HG02970 (cell line): ENCODE measurements at regions not wholly inside any gene's neighbourhood (a gene's known extent, or its start where the extent isn't known, plus 50 kb on each side); places are given as distances from the start of the nearest gene placed in this dataset.
"Not testable (repeated sequence)": the region's sequence is repeated elsewhere in the genome, so short reads cannot be mapped to it uniquely, and the experiment has no call there.

Source experiments
- ATAC-seq: cut with Tn5 transposase; IDR thresholded peaks from one replicate; pipeline ENCODE4 v1.9.1; 2021; ENCODE audit warnings: mild to moderate bottlenecking, moderate library complexity, moderate number of reproducible peaks; ENCODE audit not compliant: unreplicated experiment, low FRiP score

DNA sequence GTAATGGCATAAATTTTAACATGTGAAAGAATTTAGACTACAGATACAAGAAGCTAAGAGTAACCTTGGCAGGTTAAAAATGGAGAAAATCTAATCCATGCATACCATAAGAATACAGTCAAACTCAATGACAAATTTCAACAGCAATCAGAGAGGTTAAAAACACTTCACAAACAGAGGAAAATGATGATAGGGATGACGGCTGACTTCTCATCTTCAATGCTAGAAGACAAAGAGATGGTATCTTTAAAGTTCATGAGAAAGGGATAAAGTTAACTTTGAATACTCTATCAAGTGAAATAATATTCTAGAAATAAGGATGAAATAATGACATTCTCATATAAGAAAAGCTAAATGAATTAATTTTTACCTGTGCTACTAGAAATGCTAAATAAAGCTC, 1130.2 kb upstream of the MIR17HG start:
- ATAC-seq: no peak

DNA sequence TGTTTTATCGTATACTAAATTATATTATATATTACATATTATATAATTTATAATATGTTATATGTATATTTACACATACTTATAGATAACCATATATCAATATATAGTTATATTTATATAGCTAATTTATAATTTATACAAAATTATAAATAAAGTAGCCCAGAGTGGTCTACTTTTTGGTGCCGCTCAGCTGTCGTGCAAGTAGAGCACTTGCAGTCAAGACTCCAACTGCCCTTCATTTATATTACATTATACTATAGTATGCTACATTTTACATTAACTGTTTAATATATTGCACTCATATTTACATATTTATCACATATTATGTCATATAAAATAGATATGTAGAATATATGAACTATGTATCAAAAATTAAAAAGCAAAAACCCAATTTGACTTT, 1124.7 kb upstream of the MIR17HG start:
- no peak for ATAC-seq

DNA sequence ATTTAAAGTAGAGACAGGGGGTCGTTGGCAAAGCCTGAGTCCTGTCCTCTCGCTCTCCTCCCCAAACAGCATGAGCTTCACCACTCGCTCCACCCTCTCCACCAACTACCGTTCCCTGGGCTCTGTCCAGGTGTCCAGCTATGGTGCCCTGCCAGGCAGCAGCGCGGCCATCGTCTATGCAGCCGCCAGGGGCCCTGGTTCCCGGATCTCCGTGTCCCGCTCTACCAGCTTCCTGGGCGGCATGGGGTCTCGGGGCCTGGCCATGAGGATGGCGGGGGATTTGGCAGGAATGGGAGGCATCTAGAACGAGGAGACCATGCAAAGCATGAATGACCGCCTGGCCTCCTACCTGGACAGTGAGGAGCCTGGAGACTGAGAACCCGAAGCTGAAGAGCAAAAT, 1117.2 kb upstream of the MIR17HG start:
- no peak for ATAC-seq

DNA sequence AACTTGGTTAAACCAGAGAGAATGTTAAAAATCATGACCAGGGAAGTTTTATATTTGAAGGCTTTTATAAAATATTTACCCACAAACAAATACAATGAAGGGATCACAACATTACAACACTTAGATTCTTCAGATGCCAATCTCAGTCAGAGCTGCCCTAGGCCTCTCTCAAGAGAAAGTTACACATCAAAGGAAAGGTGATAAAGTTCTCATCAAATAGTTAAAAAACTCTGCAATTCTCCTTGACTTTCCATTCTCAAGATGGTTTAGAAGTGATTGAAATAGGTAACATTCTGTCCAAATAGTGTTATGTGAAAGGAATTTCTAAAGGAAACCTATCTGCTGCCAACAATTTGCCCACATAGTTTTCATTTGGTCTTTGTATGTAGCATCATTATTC, 1115.2 kb upstream of the MIR17HG start:
- ATAC-seq: no peak

DNA sequence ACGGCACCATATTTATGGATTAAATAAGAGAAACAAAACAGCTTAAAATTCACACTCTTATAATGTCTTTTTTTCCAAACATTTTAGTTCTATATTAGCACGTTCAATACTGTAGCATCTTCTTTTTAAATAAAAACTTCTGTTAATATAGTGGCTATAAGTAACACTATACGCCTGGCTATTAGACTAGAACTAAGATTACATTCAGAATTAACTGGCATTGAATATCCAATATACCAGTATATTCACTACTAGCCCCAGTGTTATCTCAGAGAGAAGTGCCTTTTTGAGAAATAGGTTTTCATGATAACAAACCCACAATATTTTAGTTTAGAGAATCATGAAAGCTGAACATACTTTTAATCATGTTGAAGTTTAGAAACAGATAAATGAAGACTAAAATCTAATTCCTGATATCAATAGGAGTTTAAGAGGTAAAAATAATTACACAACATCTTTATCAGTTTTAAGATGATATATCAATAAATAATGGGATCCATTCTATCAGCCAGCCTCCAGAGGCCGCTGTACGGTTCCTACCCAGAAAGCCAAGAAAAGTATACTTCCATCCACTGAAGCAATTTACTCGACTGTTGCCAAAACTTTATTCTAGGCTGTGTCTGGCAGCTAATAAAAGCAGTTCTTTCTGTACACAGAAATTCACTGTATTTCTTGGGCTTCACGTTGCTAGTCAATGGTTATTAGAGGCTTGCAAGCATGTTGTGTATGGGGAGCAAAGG, 1113.4 kb upstream of the MIR17HG start:
- ATAC-seq: no peak

DNA sequence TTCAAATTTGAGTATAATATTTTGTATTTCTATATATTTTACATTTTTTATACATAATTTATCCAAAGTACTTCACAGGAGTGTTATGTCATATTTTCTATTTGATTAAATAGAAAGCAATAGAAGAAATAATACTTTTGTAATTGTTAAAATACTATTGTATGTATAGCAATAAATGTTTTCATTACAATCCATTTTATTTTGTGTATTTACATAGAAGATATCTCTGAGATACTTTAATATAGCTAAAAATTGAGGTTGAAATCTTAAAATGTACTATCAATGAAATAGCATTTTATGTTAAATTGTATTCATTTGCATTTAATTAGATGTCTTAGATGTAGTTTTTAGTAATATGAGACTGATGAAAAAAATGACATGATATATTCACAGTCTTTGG, 1109.6 kb upstream of the MIR17HG start:
- no peak for ATAC-seq

DNA sequence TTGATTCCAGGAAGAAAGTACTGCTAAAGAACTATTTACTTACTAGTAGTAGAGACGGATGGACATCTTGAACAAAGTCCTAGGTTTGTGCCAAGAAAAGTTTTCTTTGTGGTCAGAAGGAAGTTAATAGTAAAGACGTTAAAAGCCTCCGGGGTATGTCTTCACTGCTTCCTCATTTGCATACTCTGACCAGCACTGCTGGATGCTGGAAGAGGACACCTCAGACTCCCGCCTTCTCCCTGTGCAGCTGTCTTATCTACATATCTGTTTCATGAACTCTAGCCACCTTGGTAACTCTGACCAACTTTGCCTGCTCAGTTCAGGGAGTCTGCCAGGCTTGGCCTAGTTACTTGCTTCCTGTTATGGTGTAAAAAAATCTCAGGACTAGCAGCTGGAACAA, 1109.1 kb upstream of the MIR17HG start:
- no peak for ATAC-seq

DNA sequence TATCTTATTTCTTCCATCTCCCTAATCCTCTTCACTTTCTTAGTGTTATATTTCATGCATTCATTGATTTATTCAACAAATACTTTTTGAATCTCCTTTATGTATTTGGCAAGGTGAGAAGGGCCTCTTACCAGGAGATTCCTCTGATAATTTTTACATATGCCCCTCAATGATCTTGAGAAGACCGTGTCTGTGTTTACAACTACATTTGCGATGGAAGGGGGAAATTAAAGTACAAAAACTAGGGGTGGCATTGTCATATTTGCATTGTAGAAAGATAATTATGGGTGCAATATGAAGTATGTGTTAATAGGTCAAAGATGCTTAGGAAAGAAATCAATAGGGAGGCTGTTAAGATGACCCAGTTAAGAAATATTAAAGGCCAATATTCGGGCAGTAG, 1108.4 kb upstream of the MIR17HG start:
- ATAC-seq: no peak

DNA sequence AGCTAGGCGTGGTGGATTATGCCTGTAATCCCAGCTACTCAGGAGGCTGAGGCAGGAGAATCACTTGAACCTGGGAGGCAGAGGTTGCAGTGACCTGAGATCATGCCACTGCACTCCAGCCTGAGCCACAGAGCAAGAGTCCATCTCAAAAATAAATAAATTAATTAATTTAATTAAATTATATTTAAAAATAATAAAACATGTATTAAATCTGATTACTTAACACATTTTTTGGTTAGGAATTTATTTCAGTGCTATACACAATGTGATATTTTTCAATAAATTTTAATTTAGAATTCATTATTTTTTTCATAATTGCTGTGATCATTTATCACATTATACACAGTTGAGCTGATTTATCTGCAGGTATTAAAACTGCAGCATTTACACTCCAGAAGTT, 1101.5 kb upstream of the MIR17HG start:
- no peak for ATAC-seq

DNA sequence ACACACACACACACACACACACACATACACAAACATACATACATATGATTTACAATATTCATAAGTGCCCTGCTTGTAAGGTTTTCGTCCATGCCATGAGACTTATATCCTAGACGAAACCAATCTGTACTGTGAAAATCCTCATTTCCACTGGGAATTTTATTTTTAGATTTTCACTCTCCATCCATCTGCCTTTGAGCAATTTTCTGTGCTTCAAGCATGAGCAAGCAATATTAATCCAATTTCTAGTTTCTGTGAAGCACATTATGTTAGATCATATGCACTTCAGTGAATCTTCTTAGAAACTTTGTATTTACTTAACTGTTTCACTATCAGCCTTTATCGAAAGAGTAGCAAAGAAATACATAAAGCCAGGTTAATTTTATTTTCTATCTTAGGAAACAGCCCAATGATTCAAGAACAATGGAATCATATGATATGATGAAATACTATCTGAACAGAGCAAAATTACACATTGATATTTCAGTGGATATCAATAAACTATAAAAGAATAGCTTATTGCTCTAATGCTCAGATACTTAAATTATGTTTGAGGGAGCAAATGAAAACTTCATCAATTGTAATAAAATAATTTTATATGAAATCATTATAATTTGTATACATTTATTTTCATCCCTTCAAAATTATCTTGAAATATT, 1100.7 kb upstream of the MIR17HG start:
- no peak for ATAC-seq

DNA sequence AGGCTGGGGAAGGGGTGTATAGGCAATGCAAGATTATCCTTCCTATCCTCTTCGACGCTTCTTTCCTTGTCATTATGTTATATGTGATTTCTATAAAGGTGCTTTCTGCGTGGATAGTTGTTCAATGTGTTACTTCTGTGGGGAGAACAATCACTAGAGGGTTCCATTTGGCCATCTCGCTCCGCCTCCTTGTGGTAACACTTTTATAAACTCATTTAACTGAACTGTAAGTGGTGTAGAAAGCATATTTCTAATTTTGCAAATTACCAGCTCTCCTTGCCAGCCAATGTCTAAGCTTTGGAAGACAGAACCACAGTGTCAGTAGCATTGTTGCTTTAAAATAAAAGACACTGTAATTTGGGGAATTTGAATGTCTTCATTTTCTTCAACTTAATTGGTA, 1093.7 kb upstream of the MIR17HG start:
- ATAC-seq: no peak

DNA sequence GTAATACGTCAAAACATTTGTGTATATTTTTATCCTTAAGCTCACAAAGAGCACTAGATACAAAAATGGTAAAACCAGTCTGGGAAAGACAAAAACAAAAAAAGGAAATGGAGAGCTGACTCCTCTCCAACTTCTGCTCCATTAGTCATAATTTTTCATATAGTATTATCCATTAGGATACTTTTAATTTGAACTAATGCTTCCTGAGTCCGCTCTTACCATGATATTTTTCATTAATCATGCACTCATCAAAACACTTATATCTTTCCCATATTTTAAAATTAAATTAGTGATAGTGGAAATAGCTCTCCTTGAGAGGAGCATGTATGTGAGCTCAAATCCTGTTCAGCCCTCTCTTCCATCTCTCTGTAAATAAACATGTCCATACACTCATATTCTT, 1093.0 kb upstream of the MIR17HG start:
- ATAC-seq: no peak

DNA sequence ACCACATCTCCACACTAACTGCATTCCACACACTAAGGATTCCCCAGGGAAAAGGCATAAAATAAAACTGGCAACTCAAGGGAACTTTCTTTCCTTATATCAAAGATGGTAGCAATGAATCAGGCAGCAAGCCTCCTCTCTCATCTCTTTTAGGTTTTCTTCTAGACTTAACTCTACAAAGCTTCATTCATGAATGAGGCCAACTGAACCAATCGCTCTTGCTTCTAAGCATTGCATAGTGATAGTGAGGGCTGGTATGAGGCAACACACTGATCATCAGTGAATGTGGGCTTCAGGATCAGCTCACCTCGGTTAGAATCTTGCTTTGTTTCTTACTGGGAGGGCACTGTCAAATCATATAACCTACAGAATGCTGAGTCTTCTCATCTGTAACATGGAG, 1090.7 kb upstream of the MIR17HG start:
- ATAC-seq: no peak

DNA sequence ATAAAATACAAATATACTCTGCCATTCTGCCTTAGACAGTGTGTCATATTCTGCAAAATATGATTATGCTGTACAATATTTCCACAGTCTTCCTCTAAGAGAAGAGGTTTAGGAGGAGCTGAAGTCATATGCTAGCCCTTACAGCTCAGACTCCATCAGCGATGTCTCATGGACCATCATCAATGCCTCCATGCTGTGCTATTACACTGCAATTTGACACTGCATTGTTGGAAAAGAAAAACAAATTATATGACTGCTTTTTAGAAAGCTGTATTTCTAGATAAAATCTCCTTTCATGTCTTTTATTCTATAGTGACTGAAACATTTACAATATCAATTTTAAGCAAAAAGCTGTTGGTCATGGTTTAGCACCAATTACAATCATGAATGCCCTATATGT, 1089.4 kb upstream of the MIR17HG start:
- ATAC-seq: no peak

DNA sequence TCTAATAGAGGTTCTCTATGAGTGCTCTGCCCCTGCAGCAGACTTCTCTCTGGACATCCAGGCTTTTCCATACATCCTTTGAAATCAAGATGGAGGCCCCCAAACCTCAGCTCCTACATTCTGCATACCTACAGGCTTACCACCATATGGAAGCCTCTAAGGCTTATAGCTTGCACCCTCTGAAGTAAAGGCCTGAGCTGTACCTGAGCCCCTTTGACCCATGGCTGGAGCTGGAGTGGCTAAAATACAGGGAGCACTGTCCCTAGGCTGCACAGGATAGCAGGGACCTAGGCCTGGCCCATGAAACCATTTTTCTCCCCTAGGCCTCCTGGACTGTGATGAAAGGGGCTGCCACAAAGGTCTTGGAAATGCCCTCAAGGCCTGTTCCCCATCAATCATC, 1086.1 kb upstream of the MIR17HG start:
- no peak for ATAC-seq

DNA sequence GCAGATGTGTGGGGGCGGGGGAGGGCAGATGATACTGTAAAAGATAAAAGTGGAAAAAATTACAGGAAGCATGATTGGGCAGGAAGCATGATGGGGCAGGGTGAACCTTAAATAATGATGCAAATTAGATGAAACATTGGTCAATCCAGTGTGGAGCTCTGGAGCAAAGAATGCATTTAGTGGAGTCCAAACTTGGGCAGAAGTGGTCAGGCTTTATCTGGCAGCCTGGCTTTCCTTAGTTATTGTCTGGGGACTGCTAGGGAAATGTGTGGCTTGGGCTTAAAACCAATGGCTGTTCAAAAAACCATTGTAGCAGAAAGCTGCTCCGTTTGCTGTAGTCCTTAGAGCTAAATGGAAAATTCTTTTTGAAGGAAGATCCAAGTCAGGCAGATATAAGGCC, 1077.3 kb upstream of the MIR17HG start:
- no peak for ATAC-seq

DNA sequence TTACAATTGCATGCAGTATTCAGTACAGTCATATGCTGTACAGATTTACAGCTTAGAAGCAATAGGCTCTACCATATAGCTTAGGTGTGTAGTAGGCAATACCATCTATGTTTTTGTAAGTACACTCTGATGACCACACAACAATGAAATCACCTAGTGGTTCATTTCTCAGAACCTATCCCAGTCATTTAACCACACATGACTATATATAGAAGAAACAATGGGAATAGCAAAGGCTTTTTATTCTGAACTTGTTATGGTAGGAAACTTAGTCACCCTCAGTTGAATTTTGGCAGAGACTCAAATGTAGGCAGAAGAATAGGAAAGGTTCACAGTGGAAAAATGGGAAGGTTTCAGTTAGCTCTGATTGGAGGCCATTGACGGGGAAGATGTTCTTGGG, 1075.1 kb upstream of the MIR17HG start:
- no peak for ATAC-seq

DNA sequence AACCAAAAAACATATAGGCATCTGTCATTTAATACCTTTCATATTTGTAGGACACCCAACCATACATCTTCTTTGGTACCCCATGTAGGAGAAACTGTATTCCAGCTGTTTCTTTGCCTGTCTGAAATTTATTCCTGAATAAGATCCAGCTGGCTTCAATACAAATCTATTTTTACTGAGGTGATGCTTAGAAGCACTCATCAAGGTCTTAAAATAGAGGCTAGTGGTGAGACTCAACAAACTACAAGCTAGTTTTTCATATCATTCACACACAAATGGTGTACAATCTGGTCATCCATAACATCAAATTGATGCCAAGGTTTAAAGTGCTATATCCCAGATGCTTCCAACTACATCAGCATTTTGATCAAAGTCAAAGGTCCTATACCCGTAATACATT, 1071.3 kb upstream of the MIR17HG start:
- no peak for ATAC-seq

DNA sequence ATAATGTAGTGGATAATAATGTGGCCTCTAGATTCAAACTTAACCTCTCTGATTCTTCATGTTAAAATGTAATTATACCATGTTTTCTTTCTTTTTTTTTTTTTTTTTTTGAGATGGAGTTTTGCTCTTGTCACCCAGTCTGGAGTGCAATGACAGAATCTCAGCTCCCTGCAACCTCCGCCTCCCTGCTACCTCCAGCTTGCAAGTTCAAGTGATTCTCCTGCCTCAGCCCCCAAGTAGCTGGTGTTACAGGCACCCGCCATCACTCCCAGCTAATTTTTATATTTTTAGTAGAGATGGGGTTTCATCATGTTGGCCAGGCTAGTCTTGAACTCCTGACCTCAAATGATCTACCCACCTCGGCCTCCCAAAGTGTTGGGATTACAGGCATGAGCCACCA, 1069.3 kb upstream of the MIR17HG start:
- not testable (repeated sequence) for ATAC-seq

DNA sequence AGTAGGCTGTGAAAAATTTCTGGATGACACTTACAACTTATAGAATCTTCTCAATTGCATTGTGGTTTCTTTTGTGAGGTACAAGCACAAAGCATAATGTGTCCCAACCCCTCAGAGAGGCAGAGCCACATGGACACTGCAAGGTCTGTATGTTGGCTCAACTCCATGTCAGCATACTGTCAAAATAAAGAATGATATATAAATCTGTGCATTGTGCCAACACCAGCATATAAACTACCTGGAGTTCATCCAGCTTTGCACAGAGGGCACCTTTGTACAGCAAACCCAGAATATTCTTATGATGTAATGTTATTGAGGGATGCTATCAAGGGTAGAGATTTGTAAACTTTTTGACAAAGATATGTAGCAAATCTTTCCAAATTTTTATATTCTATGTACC, 1065.8 kb upstream of the MIR17HG start:
- ATAC-seq: no peak

DNA sequence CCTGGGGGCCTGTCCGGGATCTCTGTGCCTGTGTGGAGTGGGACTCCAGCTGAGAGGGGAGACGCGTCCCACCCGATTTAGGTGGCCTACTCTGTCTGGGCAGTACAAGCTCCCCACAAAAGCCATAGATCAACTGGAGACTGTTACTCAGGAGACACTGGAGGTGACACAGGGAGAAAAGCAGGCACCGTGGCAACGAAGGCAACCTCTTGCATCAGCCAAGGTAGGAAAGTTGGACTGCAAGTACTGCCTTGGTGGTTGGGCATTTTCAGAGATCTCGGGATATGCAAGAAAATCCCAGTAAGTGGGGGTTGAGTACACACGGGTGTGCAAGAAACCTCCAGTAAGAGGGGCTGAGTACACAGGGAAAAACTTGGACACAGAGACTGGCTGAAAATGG, 1060.0 kb upstream of the MIR17HG start:
- no peak for ATAC-seq

DNA sequence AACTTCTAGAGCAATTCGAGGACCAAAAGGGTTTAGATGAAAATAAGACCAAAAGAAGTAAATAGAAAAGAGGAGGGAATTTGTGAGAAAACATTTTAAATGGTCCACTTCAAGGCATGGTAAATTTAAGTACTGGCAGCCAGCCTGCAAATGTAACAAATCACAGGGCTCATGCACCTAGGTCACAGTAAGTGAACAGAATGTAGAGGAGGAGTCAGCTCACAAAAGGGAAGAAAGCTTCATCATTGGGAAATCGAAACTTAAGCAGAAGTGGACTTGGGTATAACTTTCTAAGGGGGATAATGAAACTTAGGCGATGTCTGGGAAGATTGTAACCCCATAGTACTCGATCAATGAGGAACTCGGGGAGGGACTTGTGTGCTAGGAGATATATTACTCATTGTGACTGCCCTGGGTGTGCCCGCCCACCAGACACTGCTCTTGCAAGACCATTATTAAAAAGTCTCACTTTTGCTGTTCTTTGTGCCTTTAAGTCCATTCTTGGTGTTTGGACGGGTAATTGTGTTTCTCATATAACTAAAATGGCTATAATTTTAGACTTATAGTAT, 1053.6 kb upstream of the MIR17HG start:
- ATAC-seq: no peak
